ENCODE measurements at regions not wholly inside any gene's neighbourhood (a gene's known extent, or its start where the extent isn't known, plus 50 kb on each side); places are given as distances from the start of the nearest gene placed in this dataset.

DNA sequence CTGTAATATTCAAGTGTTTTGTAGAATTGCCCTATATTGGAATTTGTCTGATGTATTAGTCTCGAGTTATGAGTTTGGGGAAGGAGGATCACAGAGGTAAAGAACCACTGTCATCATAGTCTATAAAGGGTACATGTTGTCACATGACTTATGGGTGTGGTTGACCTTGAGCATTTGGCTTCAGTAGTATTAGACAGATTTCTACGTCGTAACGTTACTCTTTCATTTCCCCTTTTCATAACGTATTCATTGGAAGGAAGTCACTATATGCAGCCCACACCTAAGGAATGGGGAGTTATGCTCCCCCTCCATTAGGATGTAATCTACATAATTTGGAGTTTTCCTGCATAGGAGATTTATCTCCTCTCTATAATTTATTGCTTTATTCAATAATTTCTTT is 110.1 kb upstream of the VAV3 start:
- Histone ChIP-seq H3K4me2 (ENCODE audit: low read depth, low read length) (no peak overlapping the region), H2BK5ac (ENCODE audit: low read depth, low read length, poor library complexity, severe bottlenecking) (no peak overlapping the region), H2AK5ac (ENCODE audit: low read depth, low read length) (no peak overlapping the region), H4K20me1 (ENCODE audit: insufficient read depth, low read length) (no peaks in the 10 kb centered on the region), H4K8ac (ENCODE audit: low read depth in 2 of 2, low read length in 2 of 2) (no peak overlapping the region), H3K9me3 (ENCODE audit: control insufficient read depth, insufficient read depth, low read length) (no peaks in the 10 kb centered on the region), H3K9me1 (ENCODE audit: insufficient read depth, low read length) (no peaks in the 10 kb centered on the region), H3K4me3 (ENCODE audit: insufficient read depth, low read depth, low read length) (no peak overlapping the region), H2AK9ac (replicated peaks; ENCODE audit: low read depth, low read length, poor library complexity) (no peak overlapping the region), H3K14ac (replicated peaks; ENCODE audit: low read depth, low read length) (no peak overlapping the region), H3K27me3 (ENCODE audit: control insufficient read depth, insufficient read depth, low read length) (no peaks in the 10 kb centered on the region), H3K56ac (ENCODE audit: extremely low read depth, insufficient read depth, low read length) (no peak overlapping the region), H3K9ac (ENCODE audit: low read depth, low read length) (no peak overlapping the region), H3K4ac (ENCODE audit: low read depth, low read length) (no peak overlapping the region), H2BK20ac (ENCODE audit: low read depth, low read length) (no peak overlapping the region), H2BK120ac (ENCODE audit: low read depth, low read length) (no peak overlapping the region), H4K91ac (ENCODE audit: insufficient read depth, low read depth, low read length) (no peak overlapping the region), H3K27ac (ENCODE audit: insufficient read depth, low read length) (no peak overlapping the region), H2BK15ac (ENCODE audit: low read depth, low read length) (no peak overlapping the region), H3K23ac (ENCODE audit: low read depth, low read length) (no peak overlapping the region), H3K18ac (ENCODE audit: low read depth, low read length) (no peak overlapping the region), H4K5ac (ENCODE audit: low read depth, low read length) (no peak overlapping the region), H3K36me3 (ENCODE audit: control insufficient read depth, insufficient read depth, low read length) (no peaks in the 10 kb centered on the region), H2AFZ (replicated peaks; ENCODE audit: low read length, poor library complexity) (no peak overlapping the region), H3K4me1 (ENCODE audit: control insufficient read depth, insufficient read depth, low read length) (no peaks in the 10 kb centered on the region), H3K79me1 (ENCODE audit: low read depth in 1 of 2, low read length in 2 of 2) (no peaks in the 10 kb centered on the region)
- CTCF ChIA-PET, result no interaction called here
- ATAC-seq (ENCODE audit: low read depth) (no peak), DNase-seq (no peak)
- POLR2A ChIA-PET (ENCODE audit: unreplicated experiment), result no interaction called here
- no TSS peak for BruUV-seq (replicated peaks)
- dilution Hi-C loops (cut with HindIII; ENCODE audit: low sequenced_read_pairs, unreplicated experiment), result no loop called here
- no CpG with 5 or more reads among the region's 5 CpGs for WGBS, 2 experiments (ENCODE audit: extremely low coverage in 2 of 2, insufficient read length in 1 of 2)
- in situ Hi-C loops (cut with MboI; ENCODE audit: low sequenced_read_pairs), result no loop called here
- intact Hi-C loops (cut with micrococcal nuclease), result no loop called here
- no peak for TF ChIP-seq RCOR1 (IDR thresholded peaks at IDR 0.05; ENCODE audit: insufficient replicate concordance, low read length)
- TF ChIP-seq BHLHE40 (IDR thresholded peaks at IDR 0.05; ENCODE audit: low read depth, low read length), result no peak
- TF ChIP-seq USF2 (IDR thresholded peaks at IDR 0.05; ENCODE audit: low read depth, low read length), result no peak
- TF ChIP-seq CHD1 (IDR thresholded peaks at IDR 0.05; ENCODE audit: low read depth, low read length), result no peak
- TF ChIP-seq MXI1 (IDR thresholded peaks at IDR 0.05; ENCODE audit: borderline replicate concordance, low read depth, low read length), result no peak
- TF ChIP-seq SMC3 (IDR thresholded peaks at IDR 0.05; ENCODE audit: low read depth, low read length), result no peak
- no peak for TF ChIP-seq CEBPB (IDR thresholded peaks at IDR 0.05; ENCODE audit: low read depth, low read length)
- TF ChIP-seq, protein P1, sequence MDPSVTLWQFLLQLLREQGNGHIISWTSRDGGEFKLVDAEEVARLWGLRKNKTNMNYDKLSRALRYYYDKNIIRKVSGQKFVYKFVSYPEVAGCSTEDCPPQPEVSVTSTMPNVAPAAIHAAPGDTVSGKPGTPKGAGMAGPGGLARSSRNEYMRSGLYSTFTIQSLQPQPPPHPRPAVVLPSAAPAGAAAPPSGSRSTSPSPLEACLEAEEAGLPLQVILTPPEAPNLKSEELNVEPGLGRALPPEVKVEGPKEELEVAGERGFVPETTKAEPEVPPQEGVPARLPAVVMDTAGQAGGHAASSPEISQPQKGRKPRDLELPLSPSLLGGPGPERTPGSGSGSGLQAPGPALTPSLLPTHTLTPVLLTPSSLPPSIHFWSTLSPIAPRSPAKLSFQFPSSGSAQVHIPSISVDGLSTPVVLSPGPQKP (IDR thresholded peaks at IDR 0.05; ENCODE audit: borderline replicate concordance, low read depth, low read length), result no peak
- no peak for TF ChIP-seq CTCF (conservative IDR thresholded peaks at IDR 0.05; ENCODE audit: low read depth, low read length)
- TF ChIP-seq RFX5 (IDR thresholded peaks at IDR 0.05; ENCODE audit: low read depth, low read length), result no peak
- no peak for TF ChIP-seq RAD21 (IDR thresholded peaks at IDR 0.05; ENCODE audit: low read length)
- TF ChIP-seq POLR2A (IDR thresholded peaks at IDR 0.05; ENCODE audit: low read depth, low read length), result no peak
- no peak for TF ChIP-seq FOS (IDR thresholded peaks at IDR 0.05; ENCODE audit: low read depth, low read length)
- no peak for TF ChIP-seq NFE2L2 (IDR thresholded peaks at IDR 0.05; ENCODE audit: low read depth, low read length)
- no peak for TF ChIP-seq MAZ (IDR thresholded peaks at IDR 0.05; ENCODE audit: borderline replicate concordance, low read depth, low read length)
- no peak for TF ChIP-seq MAFK (IDR thresholded peaks at IDR 0.05; ENCODE audit: low read depth, low read length)
